ENCODE measurements at regions not wholly inside any gene's neighbourhood (a gene's known extent, or its start where the extent isn't known, plus 50 kb on each side); places are given as distances from the start of the nearest gene placed in this dataset.

GRCh38 chr1:116254776-116255175 lies 118.3 kb upstream of the ATP1A1 start:
- no peaks in the 10 kb centered on the region for H3K27me3 ChIP-seq
- H3K27ac ChIP-seq: no peak overlapping the region
- intact Hi-C loops (cut with DNase I; ENCODE audit: low total_unique reads): no loop called here
- no peaks in the 10 kb centered on the region for H3K36me3 ChIP-seq
- no peak overlapping the region for H3K4me3 ChIP-seq
- no peaks in the 10 kb centered on the region for H3K4me1 ChIP-seq
- TF ChIP-seq CTCF (IDR thresholded peaks at IDR 0.05) (no peak), POLR2A (IDR thresholded peaks at IDR 0.05) (no peak), POLR2AphosphoS5 (IDR thresholded peaks at IDR 0.05) (no peak)
- no peak for DNase-seq (ENCODE audit: low spot score in 2 of 2)
- no peaks in the 10 kb centered on the region for H3K9me3 ChIP-seq

GRCh38 chr1:116255486-116256285 lies 117.4 kb upstream of the ATP1A1 start:
- H3K9me3 ChIP-seq: no peaks in the 10 kb centered on the region
- no peaks in the 10 kb centered on the region for H3K27me3 ChIP-seq
- no peak overlapping the region for H3K27ac ChIP-seq
- no peak for TF ChIP-seq CTCF (IDR thresholded peaks at IDR 0.05)
- no peak for TF ChIP-seq POLR2A (IDR thresholded peaks at IDR 0.05)
- no peak for DNase-seq (ENCODE audit: low spot score in 2 of 2)
- intact Hi-C loops (cut with DNase I; ENCODE audit: low total_unique reads): loop anchor here (1.0 kb wide), 1 partner anchor 37 kb away; no protein-coding TSS in a partner anchor
- no peaks in the 10 kb centered on the region for H3K36me3 ChIP-seq
- no peak overlapping the region for H3K4me3 ChIP-seq
- H3K4me1 ChIP-seq: no peaks in the 10 kb centered on the region

GRCh38 chr1:116256286-116256649 lies 116.8 kb upstream of the ATP1A1 start:
- H3K27me3 ChIP-seq: no peaks in the 10 kb centered on the region
- H3K36me3 ChIP-seq: no peaks in the 10 kb centered on the region
- TF ChIP-seq CTCF (IDR thresholded peaks at IDR 0.05): no peak
- TF ChIP-seq POLR2A (IDR thresholded peaks at IDR 0.05): no peak
- TF ChIP-seq POLR2AphosphoS5 (IDR thresholded peaks at IDR 0.05): no peak
- intact Hi-C loops (cut with DNase I; ENCODE audit: low total_unique reads): loop anchor here (1.0 kb wide), 1 partner anchor 38 kb away; no protein-coding TSS in a partner anchor
- H3K4me3 ChIP-seq: no peak overlapping the region
- H3K27ac ChIP-seq: no peak overlapping the region
- no peak for DNase-seq (ENCODE audit: low spot score in 2 of 2)
- H3K4me1 ChIP-seq: no peaks in the 10 kb centered on the region
- H3K9me3 ChIP-seq: no peaks in the 10 kb centered on the region

DNA sequence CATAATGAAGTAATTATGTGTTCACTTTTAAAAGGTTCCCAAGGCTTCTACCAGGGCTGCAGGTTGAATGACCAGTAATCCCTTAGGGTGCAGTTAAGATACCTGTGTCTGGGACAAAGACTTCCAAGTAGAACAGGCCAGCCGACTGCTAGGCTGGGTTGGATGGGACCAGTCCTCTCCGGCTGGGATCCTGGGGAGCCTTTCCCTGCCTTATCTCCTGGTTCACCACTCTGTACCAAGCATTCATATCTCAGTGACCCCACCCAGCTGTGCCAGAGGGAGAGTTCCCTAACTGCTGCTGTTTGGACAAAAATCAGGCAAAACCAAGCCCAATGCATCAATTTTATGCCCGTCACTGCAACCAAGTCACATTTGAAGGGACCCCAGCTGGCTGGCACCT lies 116.2 kb upstream of the ATP1A1 start:
- Histone ChIP-seq H3K4me1 (no peaks in the 10 kb centered on the region), H3K9me3 (no peaks in the 10 kb centered on the region), H3K4me3 (no peak overlapping the region), H3K27me3 (no peaks in the 10 kb centered on the region), H3K36me3 (no peaks in the 10 kb centered on the region), H3K27ac (no peak overlapping the region)
- intact Hi-C loops (cut with DNase I; ENCODE audit: low total_unique reads): loop anchor here (1.0 kb wide), 1 partner anchor 39 kb away; no protein-coding TSS in a partner anchor
- TF ChIP-seq POLR2AphosphoS5 (IDR thresholded peaks at IDR 0.05) (no peak), CTCF (IDR thresholded peaks at IDR 0.05) (no peak), POLR2A (IDR thresholded peaks at IDR 0.05) (no peak)
- no peak for DNase-seq (ENCODE audit: low spot score in 2 of 2)

DNA sequence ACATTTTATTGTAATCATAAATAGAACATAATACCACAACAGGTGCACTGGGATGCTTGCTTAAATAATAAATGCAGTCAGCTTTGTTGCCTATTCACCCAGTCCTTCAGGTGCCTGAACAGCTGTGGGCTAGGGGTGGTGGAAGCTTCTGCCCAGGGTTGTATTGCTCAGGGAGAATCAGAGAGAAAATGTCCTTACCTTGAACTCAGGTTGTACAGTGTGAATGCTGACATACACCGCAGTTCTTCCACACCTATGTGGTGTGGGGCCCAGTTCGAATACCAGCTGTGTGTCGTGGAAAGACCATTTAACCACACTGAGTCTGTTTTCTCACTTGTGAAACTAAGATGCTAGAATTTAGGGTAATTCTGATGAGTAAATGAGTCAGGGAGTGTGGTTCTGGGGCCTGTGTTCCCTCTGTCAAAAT lies 115.7 kb upstream of the ATP1A1 start:
- no peak overlapping the region for H3K4me3 ChIP-seq
- DNase-seq (ENCODE audit: low spot score in 2 of 2): no peak
- no peak overlapping the region for H3K27ac ChIP-seq
- H3K4me1 ChIP-seq: no peaks in the 10 kb centered on the region
- intact Hi-C loops (cut with DNase I; ENCODE audit: low total_unique reads): no loop called here
- no peaks in the 10 kb centered on the region for H3K27me3 ChIP-seq
- no peak for TF ChIP-seq CTCF (IDR thresholded peaks at IDR 0.05)
- no peak for TF ChIP-seq POLR2AphosphoS5 (IDR thresholded peaks at IDR 0.05)
- TF ChIP-seq POLR2A (IDR thresholded peaks at IDR 0.05): no peak
- no peaks in the 10 kb centered on the region for H3K9me3 ChIP-seq
- H3K36me3 ChIP-seq: no peaks in the 10 kb centered on the region

Data from breast epithelium (tissue), 4 donors.